ENCODE measurements at regions not wholly inside any gene's neighbourhood (a gene's known extent, or its start where the extent isn't known, plus 50 kb on each side); places are given as distances from the start of the nearest gene placed in this dataset.

DNA sequence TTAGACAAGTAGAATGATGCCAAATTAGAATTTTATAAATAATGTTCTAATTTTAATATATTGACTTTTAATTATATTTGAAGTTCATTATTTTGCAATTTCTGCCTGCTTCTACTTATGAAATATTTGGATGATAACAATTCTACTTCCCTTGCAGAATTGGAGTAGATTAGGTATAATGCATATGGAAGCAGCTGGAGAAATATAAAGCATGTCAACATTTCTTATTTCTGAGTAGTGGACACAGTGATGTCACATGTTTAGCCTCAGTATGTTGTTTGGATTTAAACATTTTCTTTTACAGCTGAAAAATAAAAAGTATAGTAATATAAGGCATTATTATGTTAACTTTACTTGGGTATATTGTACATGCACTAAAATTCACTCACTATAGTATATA is 344.2 kb upstream of the E2F7 start:
- H3K27ac Mint-ChIP-seq, result no peak overlapping the region
- Histone ChIP-seq H2AK5ac (ENCODE audit: insufficient read length, low read length) (no peak overlapping the region), H3K4me2 (ENCODE audit: insufficient read depth, insufficient read length, low read length) (no peak overlapping the region), H3K9me3 (ENCODE audit: control insufficient read depth, low read depth, low read length) (no peaks in the 10 kb centered on the region), H3K14ac (ENCODE audit: insufficient read depth, low read length) (no peak overlapping the region), H4K5ac (ENCODE audit: insufficient read length, low read depth, low read length) (no peak overlapping the region), H3K23ac (ENCODE audit: insufficient read length, low read depth, low read length) (no peak overlapping the region), H3K18ac (ENCODE audit: insufficient read length, low read depth, low read length) (no peak overlapping the region), H3K4ac (ENCODE audit: low read depth, low read length) (no peak overlapping the region), H2BK20ac (ENCODE audit: low read depth, low read length, poor library complexity, severe bottlenecking) (no peak overlapping the region), H2AFZ (ENCODE audit: low read length) (no peak overlapping the region), H4K8ac (replicated peaks; ENCODE audit: insufficient read length, low read depth, low read length) (no peak overlapping the region), H3K27me3 (ENCODE audit: insufficient read depth, low read length) (no peaks in the 10 kb centered on the region), H3K27ac (ENCODE audit: insufficient read length, low read depth, low read length) (no peak overlapping the region), H2BK15ac (ENCODE audit: low read depth, low read length) (no peak overlapping the region), H2BK120ac (ENCODE audit: low read depth, low read length, poor library complexity, severe bottlenecking) (no peak overlapping the region), H3K56ac (ENCODE audit: insufficient read length, low read depth, low read length) (no peak overlapping the region), H2BK12ac (ENCODE audit: insufficient read length, low read depth, low read length) (no peak overlapping the region), H4K20me1 (ENCODE audit: control insufficient read depth, insufficient read depth, insufficient read length) (no peaks in the 10 kb centered on the region), H3T11ph (ENCODE audit: low read length) (no peak overlapping the region), H3K4me1 (ENCODE audit: insufficient read depth, low read length) (no peaks in the 10 kb centered on the region; the same call in 1 of the 2 replicates), H3K23me2 (ENCODE audit: insufficient read length, low read depth, low read length, poor library complexity, severe bottlenecking) (no peaks in the 10 kb centered on the region), H4K91ac (ENCODE audit: insufficient read length, low read depth, low read length) (no peak overlapping the region), H2BK5ac (ENCODE audit: insufficient read length, low read length) (no peak overlapping the region), H3K79me2 (ENCODE audit: insufficient read depth, low read length) (no peaks in the 10 kb centered on the region), H3K79me1 (ENCODE audit: insufficient read depth, low read depth, low read length, poor library complexity, severe bottlenecking) (no peaks in the 10 kb centered on the region), H3K9ac (ENCODE audit: extremely low read depth, insufficient read length, low read length) (no peak overlapping the region)
- DNase-seq, result no peak
- no peak overlapping the region for H3K4me3 Mint-ChIP-seq
- no peak for TF ChIP-seq CTCF (conservative IDR thresholded peaks at IDR 0.05)
- H3K9me3 Mint-ChIP-seq, result no peaks in the 10 kb centered on the region
- peaks cover 28 to 32% of the 10 kb centered on the region in 2 experiments for H3K4me1 Mint-ChIP-seq
- H3K36me3 Mint-ChIP-seq (ENCODE audit: insufficient read depth in 1 of 3, low read depth in 3 of 3), result no peaks in the 10 kb centered on the region
- H3K27me3 Mint-ChIP-seq (ENCODE audit: low read depth), result no peaks in the 10 kb centered on the region
